ENCODE measurements at regions not wholly inside any gene's neighbourhood (a gene's known extent, or its start where the extent isn't known, plus 50 kb on each side); places are given as distances from the start of the nearest gene placed in this dataset.

DNA sequence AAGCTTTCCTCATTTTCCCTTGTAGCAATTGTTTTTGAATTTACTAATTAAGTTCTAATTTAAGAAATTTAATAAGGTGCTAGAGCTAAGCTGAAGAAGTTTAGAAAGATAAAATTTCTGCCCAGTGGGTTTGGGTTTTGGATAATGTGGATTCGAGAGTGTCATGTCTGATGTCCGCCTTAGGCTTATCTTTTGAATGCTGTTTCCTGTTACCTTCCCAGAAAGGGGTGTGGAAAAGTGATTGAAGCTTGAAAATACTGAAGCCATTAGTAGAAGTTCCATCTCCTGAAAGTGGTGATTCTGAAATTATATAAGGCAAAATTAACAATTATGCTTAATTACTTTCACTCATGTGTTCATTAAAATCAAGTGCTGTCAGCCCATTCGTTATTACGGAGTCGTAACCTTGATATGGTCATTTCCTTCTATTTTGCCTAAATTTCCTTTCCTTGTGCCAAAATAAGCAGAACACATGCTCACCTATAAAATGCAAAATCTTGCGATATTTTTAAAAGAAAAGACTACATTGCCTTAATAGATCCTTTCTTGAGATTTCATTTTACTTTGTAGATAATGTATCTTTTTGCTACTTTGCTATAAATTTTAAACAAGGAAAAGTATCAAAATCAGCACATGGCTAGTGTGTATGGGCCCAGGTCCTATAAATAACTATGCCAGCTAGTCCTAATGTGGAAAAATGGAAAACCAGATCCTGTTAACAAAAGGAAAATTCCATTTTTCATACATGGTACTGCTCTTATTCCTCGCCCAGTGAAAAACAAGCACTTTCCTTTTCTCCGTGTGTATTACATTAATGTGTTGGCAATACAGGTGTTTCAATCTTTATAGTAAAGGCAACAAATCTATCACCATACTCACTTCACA lies 97.3 kb downstream of the ICOS start:
- Mint-ChIP-seq H3K27ac (no peak overlapping the region), H3K36me3 (no peaks in the 10 kb centered on the region)

DNA sequence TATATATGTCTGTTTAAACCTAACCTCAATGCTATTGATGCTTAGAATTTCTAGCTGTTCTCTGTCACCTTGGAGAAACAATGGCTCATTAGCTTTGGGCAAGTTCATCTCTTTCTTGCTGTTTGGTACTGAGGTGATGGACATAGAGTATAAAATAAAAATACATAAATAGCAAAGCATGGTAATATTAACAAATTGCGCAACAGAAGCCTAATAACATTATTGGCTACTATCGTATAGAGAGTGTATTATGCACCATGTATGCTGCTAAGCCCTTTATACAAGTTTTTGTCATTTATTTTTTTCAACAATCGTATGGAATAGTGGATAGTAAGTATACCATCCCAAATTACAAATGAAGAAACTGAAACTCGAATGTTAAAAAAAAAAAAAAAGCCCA lies 100.1 kb downstream of the ICOS start:
- Mint-ChIP-seq H3K36me3 (no peaks in the 10 kb centered on the region), H3K4me1 (no peaks in the 10 kb centered on the region), H3K4me3 (no peak overlapping the region), H3K27ac (no peak overlapping the region), H3K27me3 (no peaks in the 10 kb centered on the region), H3K9me3 (peaks cover 4% of the 10 kb centered on the region)
- no peak for DNase-seq

More for the DNA sequence above, 97.3 kb downstream of the ICOS start:
- Mint-ChIP-seq H3K9me3 (peaks cover 4% of the 10 kb centered on the region), H3K4me3 (no peak overlapping the region), H3K4me1 (no peaks in the 10 kb centered on the region), H3K27me3 (no peaks in the 10 kb centered on the region)
- DNase-seq: no peak

DNA sequence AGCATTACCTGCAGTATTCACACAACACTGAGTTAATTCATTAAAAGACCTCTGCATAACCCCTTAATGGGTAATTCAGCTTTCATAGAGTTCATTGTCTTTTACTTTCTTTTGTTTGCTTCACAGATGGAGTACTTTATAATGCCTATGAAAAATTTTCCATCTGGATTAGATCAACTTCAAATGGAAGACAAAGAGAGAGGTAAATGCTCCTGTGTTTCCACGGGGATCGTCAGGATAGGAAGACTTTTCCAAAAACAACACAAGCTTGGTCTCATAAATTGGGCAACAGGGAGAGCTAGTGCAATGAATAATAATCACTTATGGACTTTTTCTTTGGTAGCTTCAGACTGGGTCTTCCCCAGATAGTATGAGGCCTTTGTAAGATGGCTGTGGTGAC lies 100.7 kb downstream of the ICOS start:
- DNase-seq: no peak
- Mint-ChIP-seq H3K27ac (no peak overlapping the region), H3K4me1 (no peaks in the 10 kb centered on the region), H3K36me3 (no peaks in the 10 kb centered on the region), H3K9me3 (peaks cover 4% of the 10 kb centered on the region), H3K27me3 (no peaks in the 10 kb centered on the region), H3K4me3 (no peak overlapping the region)

DNA sequence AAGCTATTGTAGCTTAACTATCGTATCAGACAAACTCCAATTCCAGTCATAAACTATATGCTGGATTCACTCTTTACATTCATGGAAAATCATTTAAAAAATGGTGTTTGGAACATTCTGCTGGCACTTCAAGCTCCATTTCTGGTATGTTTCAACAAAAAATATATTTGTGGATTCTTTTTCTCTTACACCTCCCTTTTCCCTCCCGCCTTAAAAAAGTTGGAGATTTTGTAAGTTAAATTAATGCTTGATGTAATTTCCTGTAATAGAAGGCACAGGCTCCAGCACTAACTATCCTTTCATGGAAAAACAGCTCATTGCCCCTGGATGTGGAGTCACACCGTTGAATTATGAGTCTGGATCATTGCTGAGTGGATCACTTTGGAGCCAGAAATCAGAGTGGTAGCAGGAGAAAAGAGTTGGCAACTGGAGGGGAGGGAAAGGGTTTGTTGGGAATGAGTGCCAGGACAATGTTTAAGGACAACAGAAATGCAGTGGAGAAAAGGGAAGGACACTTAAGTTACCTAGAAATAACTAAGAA lies 102.8 kb downstream of the ICOS start:
- H3K9me3 Mint-ChIP-seq: peaks cover 4% of the 10 kb centered on the region
- DNase-seq: no peak
- H3K4me1 Mint-ChIP-seq: peaks cover under 1% of the 10 kb centered on the region
- H3K4me3 Mint-ChIP-seq: no peak overlapping the region
- H3K36me3 Mint-ChIP-seq: no peaks in the 10 kb centered on the region
- H3K27ac Mint-ChIP-seq: no peak overlapping the region
- H3K27me3 Mint-ChIP-seq: no peaks in the 10 kb centered on the region

DNA sequence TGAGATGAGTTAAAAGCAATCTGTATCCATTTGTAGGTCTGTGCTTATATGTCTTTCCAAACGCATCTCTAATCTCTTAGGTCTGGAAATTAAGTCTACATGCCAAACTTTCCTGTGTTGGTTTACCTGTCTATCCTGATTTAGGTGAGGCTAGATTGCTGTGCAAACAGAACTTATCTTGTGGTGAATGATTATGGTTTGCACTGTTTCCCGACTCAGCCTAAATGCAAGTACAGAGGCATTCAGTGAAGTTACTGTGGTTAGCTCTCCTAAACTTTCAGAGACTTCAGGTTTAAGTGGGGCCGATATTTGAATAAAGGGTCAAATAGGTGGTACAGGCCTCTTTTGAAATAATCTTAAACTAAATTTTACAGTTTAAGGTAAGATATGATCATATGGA lies 103.5 kb downstream of the ICOS start:
- peaks cover 7% of the 10 kb centered on the region for H3K4me1 Mint-ChIP-seq
- no peaks in the 10 kb centered on the region for H3K27me3 Mint-ChIP-seq
- no peak overlapping the region for H3K4me3 Mint-ChIP-seq
- H3K36me3 Mint-ChIP-seq: no peaks in the 10 kb centered on the region
- no peak for DNase-seq
- peaks cover 4% of the 10 kb centered on the region for H3K9me3 Mint-ChIP-seq
- no peak overlapping the region for H3K27ac Mint-ChIP-seq

DNA sequence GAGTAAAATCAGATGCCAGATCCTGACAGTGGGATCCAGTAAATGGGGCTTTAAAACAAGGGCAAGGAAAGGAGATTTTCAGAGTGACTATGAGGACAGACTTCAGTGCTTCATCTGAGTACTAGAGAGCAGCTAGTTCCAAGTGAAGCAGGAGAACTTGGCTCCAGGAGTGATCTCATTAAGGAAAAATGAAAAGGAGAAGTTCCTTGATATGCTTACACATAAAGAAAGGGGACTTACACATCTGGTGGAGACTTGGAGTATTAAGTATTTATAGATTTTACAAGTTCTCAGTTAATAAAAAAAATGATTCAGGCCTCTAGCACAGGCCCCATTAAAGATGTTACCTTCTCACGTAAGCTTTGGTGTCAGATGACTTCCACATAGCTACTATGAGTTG lies 105.8 kb downstream of the ICOS start:
- Mint-ChIP-seq H3K4me1 (peaks cover 21% of the 10 kb centered on the region), H3K4me3 (no peak overlapping the region), H3K27ac (no peak overlapping the region), H3K36me3 (no peaks in the 10 kb centered on the region), H3K9me3 (no peaks in the 10 kb centered on the region), H3K27me3 (peaks cover under 1% of the 10 kb centered on the region)
- DNase-seq: no peak

DNA sequence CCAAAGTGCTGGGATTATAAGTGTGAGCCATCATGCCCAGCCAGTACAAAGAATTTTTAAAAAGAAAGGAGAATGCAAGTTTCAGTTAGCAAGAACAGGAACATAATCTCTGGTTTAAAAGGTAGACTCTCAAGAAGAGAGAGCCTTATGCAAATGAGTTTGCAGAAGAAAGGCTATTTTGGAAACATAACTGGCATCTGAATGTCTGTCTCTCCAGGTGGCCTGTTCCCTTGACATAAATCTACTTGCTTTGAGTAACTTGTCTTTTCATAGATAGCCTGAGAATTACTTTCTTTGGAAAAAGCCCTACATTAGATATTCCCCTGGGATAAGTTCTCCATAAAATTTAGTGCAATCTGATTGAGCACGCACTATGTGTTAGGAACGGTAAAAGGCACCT lies 109.6 kb downstream of the ICOS start:
- no peak for DNase-seq
- peaks cover 38% of the 10 kb centered on the region for H3K4me1 Mint-ChIP-seq
- no peak overlapping the region for H3K27ac Mint-ChIP-seq
- H3K9me3 Mint-ChIP-seq: no peaks in the 10 kb centered on the region
- no peak overlapping the region for H3K4me3 Mint-ChIP-seq
- peaks cover 5% of the 10 kb centered on the region for H3K27me3 Mint-ChIP-seq
- H3K36me3 Mint-ChIP-seq: no peaks in the 10 kb centered on the region

DNA sequence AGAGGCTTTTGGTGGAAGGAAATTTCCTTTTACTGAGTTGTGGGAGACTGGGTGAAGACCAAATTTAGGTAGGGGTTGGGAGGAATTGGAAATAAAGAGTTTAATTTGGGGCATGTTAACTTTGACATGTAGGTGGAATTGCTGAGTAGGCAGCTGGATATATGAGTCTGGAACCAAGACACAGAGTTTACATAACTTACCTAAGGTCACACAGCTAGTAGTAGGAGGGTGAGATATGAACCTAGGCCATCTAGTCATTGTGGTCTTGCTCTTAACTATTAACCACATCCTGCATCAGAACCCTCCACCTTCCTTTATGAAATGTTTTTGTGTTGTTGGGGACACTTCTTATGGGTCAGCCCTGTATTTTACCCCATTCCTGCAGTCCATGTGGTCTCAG lies 113.1 kb downstream of the ICOS start:
- no peak overlapping the region for H3K27ac Mint-ChIP-seq

DNA sequence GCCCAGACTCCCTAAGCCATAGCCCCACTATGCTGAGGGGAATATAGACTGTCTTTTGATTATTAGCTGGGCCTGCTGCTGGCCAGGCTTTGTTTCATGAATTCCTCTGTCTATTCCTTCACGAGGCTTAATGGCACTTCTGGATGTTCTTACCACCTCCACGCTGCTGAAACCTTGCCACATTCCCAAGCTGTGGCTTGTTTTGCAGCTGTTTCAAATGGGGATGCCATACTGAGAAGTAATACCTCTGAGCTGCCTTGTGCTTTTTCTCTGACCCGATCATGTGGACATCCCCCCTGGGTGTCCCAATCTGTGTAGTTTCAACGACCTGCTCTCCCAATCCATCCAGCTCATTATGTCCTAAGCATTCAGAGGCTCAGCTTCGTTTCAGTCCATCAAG lies 114.1 kb downstream of the ICOS start:
- no peak for DNase-seq
- Mint-ChIP-seq H3K27me3 (peaks cover 9% of the 10 kb centered on the region), H3K36me3 (no peaks in the 10 kb centered on the region), H3K27ac (no peak overlapping the region), H3K4me3 (no peak overlapping the region), H3K4me1 (peaks cover 24% of the 10 kb centered on the region), H3K9me3 (no peaks in the 10 kb centered on the region)

More for the DNA sequence above, 113.1 kb downstream of the ICOS start:
- DNase-seq: no peak
- H3K36me3 Mint-ChIP-seq: no peaks in the 10 kb centered on the region
- peaks cover 34% of the 10 kb centered on the region for H3K4me1 Mint-ChIP-seq
- H3K27me3 Mint-ChIP-seq: peaks cover 9% of the 10 kb centered on the region
- no peak overlapping the region for H3K4me3 Mint-ChIP-seq
- H3K9me3 Mint-ChIP-seq: no peaks in the 10 kb centered on the region

DNA sequence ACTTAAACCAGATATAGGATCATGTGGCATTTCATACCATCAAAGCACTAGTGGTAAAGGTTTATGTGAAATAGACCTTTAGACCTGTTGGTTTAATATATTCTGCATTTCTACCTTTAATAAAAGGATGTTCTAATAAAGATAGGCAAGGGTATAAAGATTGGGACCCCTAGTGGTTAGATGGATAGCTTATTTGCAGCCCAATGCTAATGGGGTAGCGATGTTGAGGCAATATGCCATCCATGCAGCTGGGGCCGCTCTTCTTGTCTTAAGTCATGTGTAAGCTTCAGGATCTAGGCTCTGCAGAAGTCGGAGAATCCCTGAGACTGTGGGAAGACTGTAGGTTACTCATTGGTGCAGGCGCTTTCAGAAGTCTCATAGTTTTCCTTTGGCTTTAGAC lies 114.9 kb downstream of the ICOS start:
- peaks cover 16% of the 10 kb centered on the region for H3K4me1 Mint-ChIP-seq
- peaks cover 9% of the 10 kb centered on the region for H3K27me3 Mint-ChIP-seq
- H3K36me3 Mint-ChIP-seq: no peaks in the 10 kb centered on the region
- DNase-seq: no peak
- no peak overlapping the region for H3K27ac Mint-ChIP-seq
- no peak overlapping the region for H3K4me3 Mint-ChIP-seq
- no peaks in the 10 kb centered on the region for H3K9me3 Mint-ChIP-seq

DNA sequence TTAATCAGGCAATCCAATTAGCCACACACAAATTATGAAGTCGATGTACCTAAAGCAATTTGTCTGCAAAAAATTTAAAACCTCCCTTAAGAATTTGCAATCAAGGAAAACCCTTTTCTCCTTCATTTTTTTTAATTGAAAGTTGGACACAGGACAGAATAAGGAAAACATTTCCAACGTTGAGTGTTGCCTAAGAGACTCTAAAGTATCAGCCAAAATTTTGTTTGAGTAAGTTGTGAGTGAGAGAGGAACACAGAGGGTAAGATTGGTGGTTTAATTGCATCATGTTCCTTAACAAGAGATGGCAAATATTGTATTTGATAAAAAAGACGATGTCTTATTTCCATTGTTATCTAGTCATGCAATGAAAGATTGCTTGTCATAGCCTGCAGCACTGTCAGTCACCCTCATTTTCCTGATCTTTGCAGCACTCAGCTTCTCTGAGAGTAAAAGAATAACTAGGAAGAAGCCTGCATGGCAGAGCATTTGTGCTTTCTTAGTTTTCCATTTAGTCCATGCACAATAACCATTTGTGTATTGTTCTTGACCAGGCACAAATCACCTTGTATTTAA lies 115.5 kb downstream of the ICOS start:
- no peaks in the 10 kb centered on the region for H3K36me3 Mint-ChIP-seq
- H3K9me3 Mint-ChIP-seq: no peaks in the 10 kb centered on the region
- peaks cover 9% of the 10 kb centered on the region for H3K27me3 Mint-ChIP-seq
- H3K4me3 Mint-ChIP-seq: no peak overlapping the region
- H3K27ac Mint-ChIP-seq: no peak overlapping the region
- H3K4me1 Mint-ChIP-seq: peaks cover 16% of the 10 kb centered on the region
- no peak for DNase-seq

DNA sequence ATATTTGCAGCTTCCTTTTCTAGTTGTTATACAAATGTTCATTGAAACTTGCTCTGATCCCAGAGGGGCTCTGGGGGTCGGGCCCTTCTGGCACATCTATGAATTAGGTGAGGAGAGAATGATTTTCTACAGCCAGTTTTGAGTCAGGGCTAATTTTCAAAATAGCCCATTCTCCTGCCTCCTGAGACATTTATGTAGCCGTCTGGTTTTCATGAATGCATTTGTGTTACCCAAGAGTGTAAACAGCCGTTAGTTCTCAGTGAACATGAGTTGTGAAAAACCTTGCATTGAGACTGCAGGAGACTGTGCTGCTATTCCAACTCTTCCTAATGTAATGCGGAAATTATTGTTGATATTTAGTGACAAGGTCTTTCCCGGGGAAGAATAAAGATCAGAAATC lies 122.5 kb downstream of the ICOS start:
- Mint-ChIP-seq H3K4me1 (no peaks in the 10 kb centered on the region), H3K36me3 (no peaks in the 10 kb centered on the region), H3K9me3 (no peaks in the 10 kb centered on the region), H3K27me3 (peaks cover 4% of the 10 kb centered on the region), H3K4me3 (no peak overlapping the region), H3K27ac (no peak overlapping the region)
- DNase-seq: no peak

DNA sequence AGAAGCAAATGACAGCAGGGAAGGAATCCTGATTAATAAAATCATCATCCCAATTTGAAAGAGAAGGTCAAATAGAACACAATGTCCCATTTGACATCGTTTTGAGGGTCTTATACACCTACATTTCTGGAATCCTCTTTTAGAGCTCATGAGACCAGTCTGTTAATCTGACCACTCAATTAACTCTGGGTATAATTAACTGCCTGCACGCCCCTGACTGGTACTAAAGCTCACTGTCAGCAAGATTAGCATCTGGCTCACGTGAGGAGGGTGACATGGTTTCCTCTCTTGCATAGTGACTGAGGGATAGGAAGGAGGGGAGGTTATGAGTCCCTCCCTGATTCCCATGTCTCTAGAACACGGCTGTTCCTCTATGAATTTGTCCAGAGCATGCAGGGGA lies 124.3 kb downstream of the ICOS start:
- peaks cover 4% of the 10 kb centered on the region for H3K27me3 Mint-ChIP-seq
- H3K9me3 Mint-ChIP-seq: no peaks in the 10 kb centered on the region
- H3K36me3 Mint-ChIP-seq: no peaks in the 10 kb centered on the region
- no peaks in the 10 kb centered on the region for H3K4me1 Mint-ChIP-seq
- no peak overlapping the region for H3K4me3 Mint-ChIP-seq
- no peak for DNase-seq
- no peak overlapping the region for H3K27ac Mint-ChIP-seq

DNA sequence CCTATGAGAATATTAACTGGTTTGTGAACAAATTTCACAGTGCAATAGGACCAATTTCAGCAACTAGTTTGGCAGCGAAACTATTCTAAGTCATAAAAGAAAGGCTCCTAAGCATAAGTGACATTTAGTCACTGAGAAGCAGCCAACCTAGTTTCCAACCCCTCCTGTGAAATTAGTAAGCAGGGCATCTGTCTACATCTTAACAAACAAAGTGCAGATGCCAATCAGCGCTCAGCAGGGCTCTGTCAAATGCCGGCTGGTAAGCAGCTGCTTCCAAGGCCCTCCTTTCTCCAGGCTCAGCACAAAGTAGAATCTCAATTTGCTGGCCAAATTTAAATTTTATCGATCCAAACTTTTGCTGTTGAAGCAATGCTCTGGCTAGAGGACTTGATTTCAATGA lies 124.7 kb downstream of the ICOS start:
- Mint-ChIP-seq H3K27ac (no peak overlapping the region), H3K4me1 (no peaks in the 10 kb centered on the region), H3K27me3 (peaks cover 4% of the 10 kb centered on the region), H3K4me3 (no peak overlapping the region), H3K9me3 (no peaks in the 10 kb centered on the region), H3K36me3 (no peaks in the 10 kb centered on the region)
- DNase-seq: no peak

DNA sequence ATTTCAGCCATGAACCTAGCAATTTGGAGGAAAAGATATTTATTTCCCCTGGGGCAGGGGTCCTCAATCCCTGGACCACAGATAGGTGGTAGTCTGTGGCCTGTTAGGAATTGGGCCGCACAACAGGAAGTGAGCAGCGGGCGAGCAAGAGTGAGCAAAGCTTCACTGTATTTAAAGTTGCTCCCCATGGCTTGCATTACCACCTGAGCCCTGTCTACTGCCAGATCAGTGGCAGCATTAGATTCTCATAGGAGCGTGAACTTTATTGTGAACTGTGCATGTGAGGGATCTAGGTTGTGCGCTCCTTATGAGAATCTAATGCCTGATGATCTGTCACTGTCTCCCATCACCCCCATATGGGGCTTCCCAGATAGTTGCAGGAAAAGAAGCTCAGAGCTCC lies 127.6 kb downstream of the ICOS start:
- H3K4me1 Mint-ChIP-seq: no peaks in the 10 kb centered on the region
- H3K9me3 Mint-ChIP-seq: no peaks in the 10 kb centered on the region
- peaks cover 4% of the 10 kb centered on the region for H3K27me3 Mint-ChIP-seq
- DNase-seq: no peak
- no peaks in the 10 kb centered on the region for H3K36me3 Mint-ChIP-seq
- no peak overlapping the region for H3K4me3 Mint-ChIP-seq
- H3K27ac Mint-ChIP-seq: no peak overlapping the region

DNA sequence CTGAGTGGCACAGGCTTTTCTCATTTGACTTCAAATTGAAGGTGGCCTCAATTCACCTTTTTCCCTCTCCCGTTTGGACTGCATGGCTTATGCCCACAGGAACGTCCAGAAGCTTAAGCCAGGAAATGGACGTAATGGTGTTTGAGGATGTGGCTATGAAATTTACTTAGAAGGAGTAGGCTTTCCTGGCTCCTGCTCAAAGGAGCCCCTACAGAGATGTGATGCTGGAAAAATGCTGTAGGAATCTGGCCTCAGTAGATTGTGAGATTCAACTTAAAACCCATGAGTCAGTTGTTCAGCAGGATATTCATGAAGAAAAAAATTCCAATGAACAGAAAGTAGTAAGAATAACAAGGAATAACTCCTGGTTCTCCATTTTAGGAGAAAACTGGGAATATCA lies 129.0 kb downstream of the ICOS start:
- Mint-ChIP-seq H3K27me3 (peaks cover 8% of the 10 kb centered on the region), H3K4me1 (no peaks in the 10 kb centered on the region), H3K4me3 (no peak overlapping the region), H3K36me3 (no peaks in the 10 kb centered on the region), H3K9me3 (no peaks in the 10 kb centered on the region), H3K27ac (no peak overlapping the region)
- DNase-seq: no peak
